GM19452 (cell line): ENCODE measurements at regions not wholly inside any gene's neighbourhood (a gene's known extent, or its start where the extent isn't known, plus 50 kb on each side); places are given as distances from the start of the nearest gene placed in this dataset.
"Not testable (repeated sequence)": the region's sequence is repeated elsewhere in the genome, so short reads cannot be mapped to it uniquely, and the experiment has no call there.

Source experiments
- ATAC-seq: cut with Tn5 transposase; IDR thresholded peaks from one replicate; pipeline ENCODE4 v1.9.1; 2021; ENCODE audit not compliant: unreplicated experiment

GRCh38 chr13:88377852-88378251, 706.7 kb downstream of the SLITRK5 start:
- ATAC-seq: peak; percentile 57

GRCh38 chr13:88384542-88384941, 713.4 kb downstream of the SLITRK5 start:
- ATAC-seq: no peak

- no peak for ATAC-seq
Measured at GRCh38 chr13:88395804-88396203, 724.6 kb downstream of the SLITRK5 start.

GRCh38 chr13:88411696-88412095, 740.5 kb downstream of the SLITRK5 start:
- ATAC-seq: no peak

- ATAC-seq: no peak
Measured at GRCh38 chr13:88417801-88418200, 746.6 kb downstream of the SLITRK5 start.

GRCh38 chr13:88424463-88424862, 753.3 kb downstream of the SLITRK5 start:
- no peak for ATAC-seq

GRCh38 chr13:88426661-88427060, 755.5 kb downstream of the SLITRK5 start:
- no peak for ATAC-seq

- ATAC-seq: no peak
Measured at GRCh38 chr13:88429862-88430261, 758.7 kb downstream of the SLITRK5 start.

GRCh38 chr13:88434953-88435352, 763.8 kb downstream of the SLITRK5 start:
- ATAC-seq: no peak

GRCh38 chr13:88436974-88437373, 765.8 kb downstream of the SLITRK5 start:
- no peak for ATAC-seq

GRCh38 chr13:88450515-88450914, 779.3 kb downstream of the SLITRK5 start:
- no peak for ATAC-seq

GRCh38 chr13:88456151-88456550, 785.0 kb downstream of the SLITRK5 start:
- ATAC-seq: no peak

- ATAC-seq: no peak
Measured at GRCh38 chr13:88459331-88459730, 788.2 kb downstream of the SLITRK5 start.

GRCh38 chr13:88461272-88462009, 790.3 kb downstream of the SLITRK5 start:
- no peak for ATAC-seq

- ATAC-seq: no peak
Measured at GRCh38 chr13:88464851-88465250, 793.7 kb downstream of the SLITRK5 start.

- ATAC-seq: peak; percentile 80
Measured at GRCh38 chr13:88472316-88472715, 801.1 kb downstream of the SLITRK5 start.

GRCh38 chr13:88483202-88483601, 812.0 kb downstream of the SLITRK5 start:
- no peak for ATAC-seq

- no peak for ATAC-seq
Measured at GRCh38 chr13:88507909-88508308, 836.7 kb downstream of the SLITRK5 start.

GRCh38 chr13:88512993-88513392, 841.8 kb downstream of the SLITRK5 start:
- not testable (repeated sequence) for ATAC-seq

- no peak for ATAC-seq
Measured at GRCh38 chr13:88526186-88526852, 855.1 kb downstream of the SLITRK5 start.

- ATAC-seq: no peak
Measured at GRCh38 chr13:88526853-88527215, 855.7 kb downstream of the SLITRK5 start.

- no peak for ATAC-seq
Measured at GRCh38 chr13:88541994-88542393, 870.8 kb downstream of the SLITRK5 start.

GRCh38 chr13:88544836-88545235, 873.7 kb downstream of the SLITRK5 start:
- ATAC-seq: no peak
